H1 (cell line): ENCODE measurements at regions not wholly inside any gene's neighbourhood (a gene's known extent, or its start where the extent isn't known, plus 50 kb on each side); places are given as distances from the start of the nearest gene placed in this dataset.

Experiments
- CTCF ChIA-PET: fragments of 300-600 bp; sonication (Branson Sonifier 250); formaldehyde crosslinking; loops from one replicate; lab custom pipeline; 2021; ENCODE audit not compliant: partially characterized antibody; lab: Charles Lee
- POLR2A ChIA-PET: fragments of 300-600 bp; sonication (Branson Sonifier 250); formaldehyde crosslinking; loops from one replicate; lab custom pipeline; 2021; ENCODE audit warnings: inconsistent platforms; ENCODE audit not compliant: partially characterized antibody; lab: Charles Lee
- DNase-seq, 2 experiments: peaks; one replicate each; pipeline versions ENCODE4 v3.0.0 to v3.0.0-alpha.2; 2010 to 2022; ENCODE audit warnings: low spot score in 2 of 2, low read depth in 1 of 2, mixed read lengths in 1 of 2
- FAIRE-seq: peaks from 2 replicates; lab custom pipeline; 2011; peaks lifted over from hg19 to GRCh38; lab: Jason Lieb, UNC
- H2AFZ ChIP-seq: 2 replicates; pipeline ENCODE4 v1.8.1; 2012; ENCODE audit warnings: low read length, inconsistent platforms
- H2AK5ac ChIP-seq: 2 replicates; pipeline ENCODE4 v1.6.1; 2013; ENCODE audit warnings: low read depth, low read length
- H2BK120ac ChIP-seq: replicated peaks from 2 replicates; pipeline ENCODE3; 2013; ENCODE audit warnings: low read depth, low read length, inconsistent platforms
- H2BK12ac ChIP-seq: 2 replicates; pipeline ENCODE4 v1.6.1; 2013; ENCODE audit warnings: low read depth, low read length
- H2BK15ac ChIP-seq: 2 replicates; pipeline ENCODE4 v1.6.1; 2013; ENCODE audit warnings: low read length
- H2BK20ac ChIP-seq: 2 replicates; pipeline ENCODE4 v1.6.1; 2013; ENCODE audit warnings: low read length
- H2BK5ac ChIP-seq: 2 replicates; pipeline ENCODE4 v1.6.1; 2013; ENCODE audit warnings: low read depth, low read length
- H3K14ac ChIP-seq: 2 replicates; pipeline ENCODE4 v1.6.1; 2013; ENCODE audit warnings: inconsistent platforms; ENCODE audit not compliant: insufficient read length
- H3K18ac ChIP-seq: 2 replicates; pipeline ENCODE4 v1.6.1; 2013; ENCODE audit warnings: low read length; ENCODE audit errors: extremely low read depth
- H3K23ac ChIP-seq: 2 replicates; pipeline ENCODE4 v1.6.1; 2013; ENCODE audit warnings: inconsistent platforms; ENCODE audit not compliant: insufficient read length
- H3K23me2 ChIP-seq: 2 replicates; pipeline ENCODE4 v1.6.1; 2013; ENCODE audit warnings: low read depth, low read length
- H3K27ac ChIP-seq: 2 replicates; pipeline ENCODE4 v1.6.1; 2011; ENCODE audit warnings: low read depth, low read length, inconsistent platforms
- H3K27me3 ChIP-seq, 4 experiments: replicated peaks in 1 of 4; 1 replicate in 1 of 4; 2 replicates in 3 of 4; pipeline versions ENCODE4 v1.6.1 to v1.8.1; 2011 to 2013; ENCODE audit warnings: low read length in 3 of 4, mild to moderate bottlenecking in 3 of 4, inconsistent platforms in 2 of 4, mixed read lengths in 2 of 4, moderate library complexity in 1 of 4; ENCODE audit not compliant: control insufficient read depth in 3 of 4, insufficient read depth in 3 of 4; ENCODE audit errors: extremely low read depth in 1 of 4
- H3K36me3 ChIP-seq, 4 experiments: 2 replicates each; pipeline versions ENCODE4 v1.6.1 to v1.8.1; 2011 to 2013; ENCODE audit warnings: mild to moderate bottlenecking in 4 of 4, low read length in 3 of 4, moderate library complexity in 2 of 4, control low read depth in 1 of 4, inconsistent platforms in 1 of 4; ENCODE audit not compliant: insufficient read depth in 4 of 4, control insufficient read depth in 2 of 4
- H3K4ac ChIP-seq: replicated peaks from 2 replicates; pipeline ENCODE3; 2013; ENCODE audit warnings: low read length, low read depth, mixed read lengths, inconsistent platforms; ENCODE audit not compliant: insufficient read length
- H3K4me1 ChIP-seq, 4 experiments: replicated peaks in 1 of 4; 1 replicate in 1 of 4; 2 replicates in 3 of 4; pipeline versions ENCODE4 v1.6.1 to v1.8.1; 2011 to 2013; ENCODE audit warnings: low read length in 3 of 4, inconsistent platforms in 2 of 4, mixed read lengths in 1 of 4; ENCODE audit not compliant: insufficient read depth in 4 of 4, control insufficient read depth in 3 of 4
- H3K4me2 ChIP-seq, 2 experiments: 2 replicates each; pipeline versions ENCODE4 v1.6.1 to v1.8.1; 2011 to 2013; ENCODE audit warnings: low read depth in 2 of 2, low read length in 2 of 2, control low read depth in 1 of 2, inconsistent platforms in 1 of 2, mild to moderate bottlenecking in 1 of 2; ENCODE audit not compliant: insufficient read depth in 1 of 2
- H3K4me3 ChIP-seq, 4 experiments: fragments of 200-600, 300-600 bp in 1 of 4; sonication (generic), shearing (Covaris generic), sonication (Bioruptor Twin) in 1 of 4; 2 replicates each; pipeline versions ENCODE4 v1.5.1 to v1.8.1; 2011 to 2016; ENCODE audit warnings: low read length in 4 of 4, low read depth in 3 of 4, control low read depth in 2 of 4, inconsistent platforms in 2 of 4, mild to moderate bottlenecking in 2 of 4, mixed read lengths in 1 of 4, moderate library complexity in 1 of 4; ENCODE audit not compliant: insufficient read depth in 2 of 4; ENCODE audit errors: extremely low read depth in 1 of 4
- H3K56ac ChIP-seq: replicated peaks from 2 replicates; pipeline ENCODE3; 2013; ENCODE audit warnings: low read depth, mild to moderate bottlenecking, mixed read lengths, low read length, inconsistent platforms; ENCODE audit not compliant: insufficient read length
- H3K79me1 ChIP-seq: 2 replicates; pipeline ENCODE4 v1.6.1; 2013; ENCODE audit warnings: low read depth, low read length, control low read depth
- H3K79me2 ChIP-seq, 2 experiments: 2 replicates each; pipeline versions ENCODE4 v1.6.1 to v1.8.1; 2012 to 2013; ENCODE audit warnings: low read length in 2 of 2, mild to moderate bottlenecking in 2 of 2, inconsistent platforms in 1 of 2; ENCODE audit not compliant: insufficient read depth in 2 of 2, control insufficient read depth in 1 of 2
- H3K9ac ChIP-seq, 4 experiments: replicated peaks in 1 of 4; 1 replicate in 1 of 4; 2 replicates in 3 of 4; pipeline versions ENCODE4 v1.6.1 to v1.8.1; 2011 to 2013; ENCODE audit warnings: low read depth in 3 of 4, low read length in 3 of 4, control low read depth in 2 of 4, mild to moderate bottlenecking in 2 of 4, moderate library complexity in 2 of 4, inconsistent platforms in 1 of 4; ENCODE audit errors: extremely low read depth in 1 of 4
- H3K9me3 ChIP-seq, 2 experiments: 2 replicates each; pipeline versions ENCODE4 v1.6.1 to v1.8.1; 2012 to 2013; ENCODE audit warnings: mild to moderate bottlenecking in 2 of 2, moderate library complexity in 2 of 2, control low read depth in 1 of 2, inconsistent platforms in 1 of 2, low read depth in 1 of 2, low read length in 1 of 2, mixed read lengths in 1 of 2; ENCODE audit not compliant: insufficient read depth in 2 of 2
- H4K20me1 ChIP-seq, 2 experiments: replicated peaks in 1 of 2; 2 replicates each; pipeline versions ENCODE3 to v1.8.1; 2011 to 2013; ENCODE audit warnings: inconsistent platforms in 2 of 2, low read length in 2 of 2, mild to moderate bottlenecking in 1 of 2; ENCODE audit not compliant: insufficient read depth in 2 of 2, control insufficient read depth in 1 of 2
- H4K5ac ChIP-seq: 2 replicates; pipeline ENCODE4 v1.6.1; 2013; ENCODE audit warnings: low read length, low read depth, mixed read lengths, inconsistent platforms; ENCODE audit not compliant: insufficient read length
- H4K8ac ChIP-seq: 2 replicates; pipeline ENCODE4 v1.8.0; 2013; ENCODE audit warnings: mild to moderate bottlenecking, moderate library complexity, low read length, inconsistent platforms; ENCODE audit not compliant: insufficient read depth; ENCODE audit errors: extremely low read depth
- H4K91ac ChIP-seq: replicated peaks from 2 replicates; pipeline ENCODE3; 2013; ENCODE audit warnings: low read length, mixed read lengths, inconsistent platforms; ENCODE audit not compliant: insufficient read length
- CHD1 ChIP-seq: IDR thresholded peaks from 2 replicates; pipeline ENCODE4 v1.6.1; 2012; ENCODE audit warnings: low read depth, low read length, improper control_type of control experiment
- EZH2 ChIP-seq: fragments of 200-600 bp; sonication (generic); IDR thresholded peaks from 2 replicates; pipeline ENCODE4 v1.7.1; 2012; ENCODE audit warnings: low read depth, mild to moderate bottlenecking, moderate library complexity, low read length, inconsistent platforms; ENCODE audit not compliant: severe bottlenecking
- HDAC2 ChIP-seq, 2 experiments: fragments of 300-600 bp in 1 of 2; sonication (generic) in 1 of 2; IDR thresholded peaks; 2 replicates each; pipeline ENCODE4 v1.6.1; 2011 to 2012; ENCODE audit warnings: low read depth in 2 of 2, low read length in 2 of 2, mild to moderate bottlenecking in 2 of 2, moderate library complexity in 2 of 2, borderline replicate concordance in 1 of 2, inconsistent platforms in 1 of 2
- NRF1 ChIP-seq: IDR thresholded peaks from 2 replicates; pipeline ENCODE4 v1.6.1; 2011; ENCODE audit warnings: mild to moderate bottlenecking, low read depth, low read length, improper control_type of control experiment
- RFX5 ChIP-seq: IDR thresholded peaks from 2 replicates; pipeline ENCODE4 v1.6.1; 2011; ENCODE audit warnings: low read depth, low read length, improper control_type of control experiment, borderline replicate concordance
- SIRT6 ChIP-seq: IDR thresholded peaks from one replicate; pipeline ENCODE4 v1.7.1; 2012; ENCODE audit warnings: low read length, inconsistent platforms
- SIX5 ChIP-seq: IDR thresholded peaks from 2 replicates; pipeline ENCODE4 v1.6.1; 2011; ENCODE audit warnings: mild to moderate bottlenecking, low read depth, low read length
- ZNF274 ChIP-seq: IDR thresholded peaks from 2 replicates; pipeline ENCODE4 v1.7.0; 2012; ENCODE audit warnings: low read length, borderline replicate concordance; ENCODE audit errors: extremely low read depth
- WGBS, 2 experiments: shearing (Covaris generic) in 1 of 2; methylation state at CpG; one replicate each; pipeline versions ENCODE4 v1.1.6 to v1.1.7; 2013 to 2015; ENCODE audit warnings: low lambda C conversion rate in 2 of 2, mixed read lengths in 2 of 2, inconsistent platforms in 1 of 2, low coverage in 1 of 2, missing lambda C conversion rate in 1 of 2; ENCODE audit not compliant: insufficient replicate concordance in 2 of 2, insufficient coverage in 1 of 2, insufficient read length in 1 of 2; ENCODE audit errors: extremely low coverage in 1 of 2, missing lambda C conversion rate in 1 of 2; 5-methylcytosine and 5-hydroxymethylcytosine counted together

DNA sequence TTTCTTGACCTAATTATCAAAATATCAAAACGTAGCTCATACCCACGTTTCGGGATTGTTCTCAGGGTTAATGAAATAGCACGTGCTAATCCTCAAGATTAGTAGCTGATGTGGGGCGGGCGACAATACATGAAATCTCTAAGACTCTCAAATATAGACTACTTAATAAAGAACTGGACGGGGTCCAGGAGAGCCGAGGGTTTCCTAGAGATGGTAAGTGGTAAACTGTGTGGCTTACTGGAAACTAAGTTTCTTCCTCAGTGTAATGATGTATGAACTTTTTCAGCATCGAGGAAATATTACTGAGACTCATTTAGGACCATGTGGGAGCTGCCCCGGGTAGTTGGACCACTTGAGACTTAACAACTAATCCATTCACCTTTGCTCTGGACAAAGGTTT lies 453.3 kb upstream of the SALL3 start:
- H3K23ac ChIP-seq: no peak overlapping the region

More for the DNA sequence above, 453.3 kb upstream of the SALL3 start:
- H3K9me3 ChIP-seq: peaks cover 0 to 6% of the 10 kb centered on the region in 2 experiments; a peak in 1 of 4 replicates
- H3K18ac ChIP-seq: no peak overlapping the region
- H3K23me2 ChIP-seq: peaks cover 4% of the 10 kb centered on the region; the same call in 1 of the 2 replicates
- H4K5ac ChIP-seq: no peak overlapping the region
- H3K79me2 ChIP-seq: no peaks in the 10 kb centered on the region
- FAIRE-seq (no peak), DNase-seq (no peak)
- no peaks in the 10 kb centered on the region for H3K27me3 ChIP-seq
- no peak overlapping the region for H3K4me2 ChIP-seq
- no peak overlapping the region for H4K8ac ChIP-seq
- H2AFZ ChIP-seq: no peak overlapping the region
- H2BK5ac ChIP-seq: no peak overlapping the region
- H2BK20ac ChIP-seq: no peak overlapping the region
- H3K14ac ChIP-seq: no peak overlapping the region
- no peak overlapping the region for H3K4me3 ChIP-seq
- no peak overlapping the region for H3K27ac ChIP-seq
- no peak overlapping the region for H3K4ac ChIP-seq
- no peak overlapping the region for H3K56ac ChIP-seq
- H3K79me1 ChIP-seq: no peaks in the 10 kb centered on the region
- ChIA-PET POLR2A (no interaction called here), CTCF (interaction anchor here (0.6 kb wide), 1 partner anchor 108 kb away, joined by 3 read pairs; no protein-coding TSS in a partner anchor)
- TF ChIP-seq EZH2 (no peak), SIX5 (no peak), NRF1 (no peak), HDAC2 (IDR thresholded peaks at IDR 0.05; ENCODE audit: borderline replicate concordance in 1 of 2, low read depth in 2 of 2, low read length in 2 of 2) (no peak), CHD1 (no peak), RFX5 (no peak), SIRT6 (no peak), ZNF274 (no peak)
- H2AK5ac ChIP-seq: no peak overlapping the region
- no peak overlapping the region for H2BK120ac ChIP-seq
- no peak overlapping the region for H3K9ac ChIP-seq
- no peak overlapping the region for H2BK12ac ChIP-seq
- no peaks in the 10 kb centered on the region for H3K36me3 ChIP-seq
- no peaks in the 10 kb centered on the region for H3K4me1 ChIP-seq
- H4K20me1 ChIP-seq: no peaks in the 10 kb centered on the region
- H2BK15ac ChIP-seq: no peak overlapping the region
- WGBS, 2 experiments: 89% methylated on average over 10 of the region's 10 CpGs; no CpG with 5 or more reads in 1 of the 2 experiments
- H4K91ac ChIP-seq: no peak overlapping the region
